Cerebellar cortex (tissue), 1 donor: ENCODE measurements at regions not wholly inside any gene's neighbourhood (a gene's known extent, or its start where the extent isn't known, plus 50 kb on each side); places are given as distances from the start of the nearest gene placed in this dataset.
"Not testable (repeated sequence)": the region's sequence is repeated elsewhere in the genome, so short reads cannot be mapped to it uniquely, and the experiment has no call there.

Experiments used
- DNase-seq: peaks from one replicate; pipeline ENCODE4 v3.0.0-alpha.2; 2015; ENCODE audit warnings: low spot score

DNA sequence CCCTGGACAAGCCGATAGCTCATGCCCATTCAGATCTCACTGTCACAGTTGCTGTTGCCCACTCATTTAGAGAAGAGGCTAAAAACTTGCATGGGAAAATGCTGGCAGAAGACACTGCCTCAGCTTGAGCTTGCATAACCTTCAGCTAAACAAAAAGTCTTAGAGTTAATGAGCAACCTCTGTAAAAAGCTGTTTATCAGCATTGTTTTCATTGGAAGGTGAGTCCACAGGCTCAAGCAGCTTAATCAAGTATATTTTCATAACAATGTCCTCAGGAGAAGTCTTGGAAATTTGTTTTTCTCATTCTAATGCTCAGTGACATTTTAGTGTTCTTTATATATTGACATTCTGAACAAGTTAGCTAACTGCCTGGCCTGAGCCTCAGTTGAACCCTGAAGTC, 872.9 kb downstream of the TMTC2 start:
- no peak for DNase-seq

DNA sequence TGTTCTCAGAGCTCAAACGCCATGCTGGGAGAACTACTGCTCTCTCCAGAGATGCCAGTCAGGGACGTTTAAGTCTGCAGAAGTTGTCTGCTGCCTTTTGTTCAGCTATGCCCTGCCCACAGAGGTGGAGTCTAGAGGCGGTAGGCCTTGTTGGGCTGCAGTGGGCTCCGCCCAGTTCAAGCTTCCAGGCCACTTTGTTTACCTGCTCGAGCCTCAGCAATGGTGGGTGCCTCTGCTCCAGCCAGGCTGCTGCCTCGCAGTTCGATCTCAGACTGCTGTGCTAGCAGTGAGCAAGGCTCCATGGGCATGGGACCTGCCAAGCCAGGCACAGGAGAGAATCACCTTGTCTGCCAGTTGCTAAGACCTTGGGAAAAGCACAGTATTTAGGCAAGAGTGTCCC, 869.3 kb downstream of the TMTC2 start:
- DNase-seq = not testable (repeated sequence)

DNA sequence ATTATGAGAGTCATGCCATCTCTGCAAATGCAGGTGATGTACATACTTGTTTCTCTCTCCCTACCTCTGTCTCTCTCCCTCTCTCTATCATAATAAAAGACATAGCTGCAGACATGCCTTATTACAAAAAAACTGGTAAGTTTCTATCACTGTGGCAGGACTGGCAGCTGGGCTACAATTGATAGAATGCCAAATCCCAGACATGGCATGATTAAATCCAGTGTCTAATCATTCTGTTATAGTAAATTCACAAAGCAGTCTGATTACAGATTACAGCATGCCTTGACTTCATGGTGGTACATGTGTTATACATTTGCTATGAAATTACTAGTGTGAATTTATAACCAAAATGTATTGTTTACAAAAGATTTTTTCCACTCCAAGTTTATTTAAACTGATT, 854.7 kb downstream of the TMTC2 start:
- DNase-seq = no peak

DNA sequence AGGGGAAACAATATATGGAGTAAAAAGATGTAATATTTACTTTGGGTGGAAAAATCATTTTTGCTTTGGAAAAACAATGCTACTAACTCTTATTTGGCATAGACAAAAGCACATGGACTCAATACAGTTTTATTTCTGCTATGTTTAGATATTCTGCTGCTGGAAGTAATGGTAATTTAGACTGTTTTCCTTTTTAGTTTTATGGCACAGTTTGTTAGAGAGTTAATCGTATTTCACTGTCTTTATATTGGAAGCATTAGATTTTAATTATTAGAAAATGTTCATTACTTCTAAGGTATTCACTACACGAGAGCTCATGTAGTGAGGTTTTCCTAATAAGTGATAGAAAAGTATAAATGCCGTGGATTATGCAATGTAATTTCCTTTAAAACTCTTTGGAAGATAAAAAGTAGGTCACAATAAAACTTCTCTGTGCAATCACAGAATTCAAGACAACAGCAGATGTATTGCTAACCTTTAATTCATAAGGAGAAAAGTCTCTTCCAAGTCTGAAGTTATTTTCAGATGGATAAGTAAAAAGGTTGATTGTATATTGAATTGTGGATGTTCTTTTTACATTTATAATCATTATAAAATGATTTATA, 851.8 kb downstream of the TMTC2 start:
- DNase-seq = no peak

DNA sequence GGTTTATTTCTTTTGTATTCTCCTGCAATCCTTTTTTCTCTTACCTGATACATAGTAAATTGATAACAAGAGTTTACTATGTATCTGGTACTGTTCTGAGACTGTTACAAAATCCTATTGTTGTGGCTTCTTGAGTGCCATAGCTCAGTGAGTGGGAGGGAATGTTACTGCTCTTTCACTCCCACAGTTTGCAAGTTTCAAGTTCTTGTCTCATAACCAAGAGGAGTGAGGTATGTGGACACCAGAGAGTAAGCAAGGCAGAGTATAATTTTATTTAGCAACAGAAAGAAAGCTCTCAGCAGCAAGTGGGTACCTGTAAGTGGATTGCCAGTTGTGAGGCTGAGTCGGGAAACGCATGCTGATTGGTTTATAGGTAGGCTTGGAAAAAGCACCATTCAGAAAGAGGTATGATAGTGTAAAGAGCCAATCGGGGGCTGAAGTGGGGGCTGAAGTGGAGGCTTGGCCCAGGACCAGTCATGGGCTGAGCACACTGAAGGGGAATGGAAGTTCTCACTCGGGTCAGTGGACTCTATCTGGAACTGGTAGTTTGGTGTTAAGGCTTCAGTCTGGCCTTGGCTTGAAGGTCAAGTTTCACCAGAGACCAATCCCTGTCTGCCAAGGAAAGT, 850.8 kb downstream of the TMTC2 start:
- DNase-seq = no peak

DNA sequence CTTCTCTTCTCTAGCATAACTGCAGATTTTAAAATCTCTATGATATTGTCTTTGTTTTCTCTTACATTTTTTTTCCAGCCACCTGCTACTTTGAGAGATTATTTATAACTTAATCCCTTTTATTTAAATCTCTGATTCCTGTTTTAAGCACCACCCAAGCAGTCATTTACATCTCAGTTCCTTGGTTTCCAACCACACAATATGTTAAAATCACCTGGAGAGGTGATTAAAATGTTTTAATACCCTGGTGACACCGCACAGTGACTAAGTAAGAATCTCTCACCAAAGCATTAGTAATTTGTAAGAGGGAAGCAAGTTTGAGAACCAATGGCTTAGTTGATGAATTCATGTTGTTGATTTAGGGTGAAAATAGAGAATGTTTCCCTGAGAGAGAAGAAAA, 849.8 kb downstream of the TMTC2 start:
- no peak for DNase-seq

DNA sequence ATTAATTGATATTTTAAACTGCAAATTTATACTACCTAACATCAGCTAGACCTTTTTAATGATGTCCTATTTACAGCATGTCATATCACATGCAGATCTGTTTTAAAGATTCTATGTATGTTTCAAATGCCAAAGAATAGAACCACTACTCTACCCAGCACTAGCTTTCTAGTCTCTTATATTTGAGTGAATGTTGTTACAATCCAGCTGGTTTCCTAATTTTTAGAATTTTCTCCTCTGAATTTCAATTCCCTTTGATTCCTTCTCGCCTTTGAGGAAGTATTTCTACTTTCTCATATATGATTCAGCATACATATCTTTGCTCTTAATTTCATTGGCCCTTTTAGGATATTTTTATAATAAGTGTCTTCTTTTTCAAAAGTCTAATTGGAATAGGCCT, 841.9 kb downstream of the TMTC2 start:
- no peak for DNase-seq

DNA sequence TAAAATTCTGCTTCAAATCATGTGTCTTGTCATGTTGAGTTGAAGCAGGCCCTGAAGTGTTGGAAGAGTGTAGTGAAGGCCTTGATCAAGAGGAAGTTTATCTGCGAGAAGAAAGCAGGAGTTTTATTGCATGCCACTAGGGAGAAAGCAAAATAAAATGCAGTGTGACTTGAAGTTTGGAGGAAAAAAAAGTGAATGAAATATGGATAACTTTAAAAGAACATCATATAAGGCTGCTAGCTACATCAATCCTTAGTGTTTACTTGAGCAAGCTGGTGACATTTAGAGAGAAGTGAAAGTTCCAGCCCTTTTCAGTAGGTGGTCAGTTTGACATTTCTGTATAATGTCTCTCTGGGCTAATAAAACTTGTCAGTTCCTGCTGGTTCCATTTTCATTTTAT, 841.1 kb downstream of the TMTC2 start:
- no peak for DNase-seq

DNA sequence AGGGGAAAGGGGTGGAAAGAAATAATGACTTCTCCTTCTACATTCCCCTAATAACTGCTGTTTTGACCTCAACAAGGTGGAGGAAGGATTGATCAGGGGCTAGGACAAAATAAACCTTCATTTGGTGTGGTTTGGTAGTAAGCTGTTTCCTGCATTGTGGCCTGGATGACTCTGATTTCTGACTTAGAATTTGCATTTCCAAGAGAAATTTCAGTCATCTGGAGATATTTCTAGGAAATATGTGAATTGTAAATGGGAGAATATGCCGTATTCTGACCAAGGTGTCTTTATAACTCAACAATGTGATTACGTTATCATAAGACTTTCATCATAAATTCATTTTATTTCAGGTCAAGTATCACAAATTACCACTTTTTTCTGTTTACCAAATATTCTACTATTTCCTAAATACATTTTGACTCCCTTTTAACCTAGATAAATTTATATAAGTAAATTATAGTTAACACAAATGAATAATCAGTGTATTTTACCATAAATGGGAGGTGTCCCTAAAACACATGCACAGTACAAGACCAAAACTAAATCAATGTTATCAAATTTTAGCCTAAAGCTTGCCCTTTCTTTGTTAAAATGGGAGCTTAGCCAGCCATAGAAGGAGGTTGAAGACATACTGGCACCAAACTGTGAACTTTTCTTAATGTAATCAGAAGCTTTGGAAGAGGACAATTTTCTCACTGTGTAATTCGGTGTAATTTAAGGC, 828.8 kb downstream of the TMTC2 start:
- DNase-seq = no peak

DNA sequence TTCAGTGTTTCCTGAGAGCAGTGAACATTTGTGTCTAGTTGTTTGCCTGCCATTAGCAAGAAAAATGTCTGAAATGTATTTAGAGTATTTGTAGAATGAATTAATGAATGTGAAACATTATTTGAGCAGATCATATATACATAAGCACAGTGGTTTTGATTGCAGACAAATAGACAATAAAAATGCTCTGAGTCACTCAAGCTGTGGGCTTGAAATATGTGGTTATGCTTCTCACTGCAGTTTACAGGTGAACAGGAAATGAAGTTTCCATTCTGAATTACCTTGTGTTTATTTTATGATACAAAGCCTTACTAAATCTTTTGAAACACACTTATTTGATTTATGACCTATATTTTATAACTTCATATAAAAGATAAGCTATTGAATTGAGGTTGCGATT, 827.7 kb downstream of the TMTC2 start:
- no peak for DNase-seq

DNA sequence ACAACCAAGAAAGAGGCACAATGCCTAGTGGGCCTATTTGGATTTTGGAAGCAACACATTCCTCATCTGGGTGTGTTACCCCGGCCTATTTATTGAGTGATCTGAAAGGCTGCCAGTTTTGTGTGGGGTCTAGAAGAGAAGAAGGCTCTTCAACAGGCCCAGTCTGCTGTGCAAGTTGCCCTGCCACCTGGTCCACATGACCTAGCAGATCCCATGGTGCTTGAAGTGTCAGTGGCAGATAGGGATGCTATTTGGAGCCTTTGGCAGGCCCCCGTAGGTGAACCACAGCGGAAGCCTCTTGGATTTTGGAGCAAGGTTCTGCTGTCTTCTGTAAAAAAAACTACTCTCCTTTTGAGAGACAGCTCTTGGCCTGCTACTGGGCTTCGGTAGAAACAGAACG, 820.1 kb downstream of the TMTC2 start:
- no peak for DNase-seq

DNA sequence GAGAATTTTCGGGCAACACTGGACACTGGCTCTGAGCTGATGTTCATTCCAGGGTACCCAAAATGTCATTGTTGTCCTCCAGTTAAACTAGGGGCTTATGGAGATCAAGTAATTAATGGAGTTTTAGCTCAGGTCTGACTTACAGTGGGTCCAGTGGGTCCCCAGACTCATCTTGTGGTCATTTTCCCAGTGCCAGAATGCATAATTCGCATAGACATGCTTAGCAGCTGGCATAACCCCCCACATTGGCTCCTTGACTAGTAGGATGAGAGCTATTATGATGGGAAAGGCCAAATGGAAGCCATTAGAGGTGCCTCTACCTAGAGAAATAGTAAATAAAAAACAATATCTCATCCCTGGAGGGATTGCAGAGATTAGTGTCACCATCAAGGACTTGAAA, 818.9 kb downstream of the TMTC2 start:
- DNase-seq = no peak

DNA sequence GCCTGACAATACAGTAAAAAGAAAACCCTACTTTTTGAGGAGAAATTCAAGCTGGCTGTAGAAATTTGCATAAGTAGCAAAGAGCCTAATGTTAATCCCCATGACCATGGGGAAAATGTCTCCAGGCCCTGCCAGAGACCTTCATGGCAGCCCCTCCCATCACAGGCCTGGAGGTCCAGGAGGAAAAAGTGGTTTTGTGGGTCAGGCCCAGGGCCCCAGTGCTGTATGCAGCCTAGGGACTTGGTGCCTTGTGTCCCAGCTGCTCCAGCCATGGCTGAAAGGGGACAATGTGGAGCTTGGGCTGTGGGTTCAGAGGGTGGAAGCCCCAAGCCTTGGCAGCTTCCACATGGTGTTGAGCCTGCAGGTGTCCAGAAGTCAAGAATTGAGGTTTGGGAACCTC, 813.2 kb downstream of the TMTC2 start:
- not testable (repeated sequence) for DNase-seq

DNA sequence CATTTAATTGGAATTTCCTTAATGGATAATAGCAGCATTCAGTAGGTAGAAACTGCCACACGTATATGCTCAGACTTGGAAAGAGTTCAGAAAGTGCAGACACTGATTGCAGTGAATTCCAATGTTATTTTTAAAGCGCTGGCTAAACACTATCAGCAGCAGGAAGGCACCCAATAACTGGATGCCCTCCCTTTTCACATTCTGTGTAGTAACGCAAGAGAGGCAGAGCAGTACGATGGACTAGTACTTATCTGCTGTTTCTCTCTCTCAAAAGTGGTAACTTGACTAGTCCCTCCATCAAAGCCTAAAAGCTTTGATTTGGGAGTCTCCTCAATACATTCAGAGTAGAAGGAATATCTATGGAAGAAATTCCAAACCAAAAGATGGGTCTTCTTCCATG, 791.0 kb downstream of the TMTC2 start:
- no peak for DNase-seq

DNA sequence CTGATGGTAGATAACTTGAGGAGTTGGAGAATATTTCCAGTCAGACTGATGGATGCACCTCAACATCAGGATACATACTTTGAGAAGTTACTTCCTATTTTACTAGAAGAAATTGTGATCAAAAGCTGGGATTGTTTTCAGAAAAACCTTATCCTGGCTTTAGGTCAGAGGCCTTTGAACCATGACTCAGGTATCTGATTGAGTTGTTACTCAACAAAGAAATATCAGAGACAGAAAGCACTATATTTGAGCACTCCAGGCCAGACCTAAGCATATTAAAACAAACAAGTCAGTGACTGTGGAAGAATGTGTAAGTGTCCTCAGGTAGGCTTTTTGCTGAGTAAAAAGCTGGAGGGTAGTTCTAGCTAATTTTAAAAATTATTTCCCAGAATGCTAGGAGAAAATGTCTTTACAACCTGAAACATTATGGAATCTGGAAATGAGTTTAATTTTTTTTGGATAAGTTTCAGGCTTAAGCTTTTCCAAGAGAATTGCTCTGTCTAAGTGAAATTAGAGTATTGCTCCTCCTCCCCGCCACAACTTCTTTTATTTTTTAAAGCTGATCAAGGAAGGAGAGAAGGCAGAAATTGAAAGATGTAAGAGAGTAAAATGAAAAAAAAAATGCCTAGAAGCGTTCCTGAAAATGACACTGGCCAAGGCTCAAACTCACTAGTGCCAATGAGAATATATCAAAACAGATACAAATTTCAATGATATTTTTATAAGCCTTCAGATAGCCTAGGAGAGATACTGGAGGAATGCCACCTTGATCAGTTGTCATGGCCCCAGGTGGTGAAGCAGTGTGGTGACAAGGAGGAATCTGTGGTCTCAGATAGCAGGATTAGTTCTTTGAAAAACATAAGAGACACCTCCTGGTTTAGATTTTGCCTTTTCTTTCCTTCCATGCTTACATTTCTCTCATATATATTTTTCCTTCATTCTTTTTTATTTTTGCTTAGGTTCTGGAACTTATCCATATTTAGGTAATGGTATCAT, 790.3 kb downstream of the TMTC2 start:
- DNase-seq = no peak

DNA sequence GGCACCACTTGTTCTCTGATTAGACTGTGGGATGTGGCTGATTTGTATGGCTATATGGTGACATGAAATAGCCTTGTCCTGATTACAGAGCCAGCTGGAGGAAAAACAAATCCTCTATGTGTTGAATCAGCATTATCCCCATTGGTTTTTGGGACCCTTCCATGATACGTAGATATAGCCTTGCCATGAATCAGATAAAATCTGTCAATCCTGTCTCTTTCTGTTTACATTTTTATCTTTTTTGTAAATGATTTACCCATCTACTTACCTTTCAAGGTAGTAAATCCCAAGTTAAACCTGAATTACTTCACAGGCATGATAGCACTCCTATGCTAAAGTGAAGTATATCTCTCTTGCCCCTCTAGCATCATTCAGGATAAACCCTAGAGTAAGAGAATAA, 789.3 kb downstream of the TMTC2 start:
- DNase-seq = no peak

DNA sequence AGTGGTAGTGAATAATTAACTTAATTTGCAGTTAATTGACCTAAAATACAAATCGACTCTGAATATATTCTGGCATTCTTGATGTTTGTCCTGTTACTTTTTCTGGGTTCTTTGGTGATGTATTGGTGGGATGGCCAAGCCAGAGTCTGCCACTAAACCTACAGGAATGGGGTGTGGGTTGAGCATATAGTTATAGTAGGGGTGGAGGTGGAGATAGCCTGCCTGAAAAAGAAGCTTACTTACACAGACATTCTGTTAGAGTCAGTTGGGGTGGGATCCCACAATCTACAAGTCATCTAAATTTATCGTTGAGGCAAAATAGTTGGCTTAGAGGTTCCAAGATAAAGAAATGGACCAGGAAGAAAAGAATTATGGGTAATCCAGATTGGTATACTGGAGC, 787.7 kb downstream of the TMTC2 start:
- no peak for DNase-seq

DNA sequence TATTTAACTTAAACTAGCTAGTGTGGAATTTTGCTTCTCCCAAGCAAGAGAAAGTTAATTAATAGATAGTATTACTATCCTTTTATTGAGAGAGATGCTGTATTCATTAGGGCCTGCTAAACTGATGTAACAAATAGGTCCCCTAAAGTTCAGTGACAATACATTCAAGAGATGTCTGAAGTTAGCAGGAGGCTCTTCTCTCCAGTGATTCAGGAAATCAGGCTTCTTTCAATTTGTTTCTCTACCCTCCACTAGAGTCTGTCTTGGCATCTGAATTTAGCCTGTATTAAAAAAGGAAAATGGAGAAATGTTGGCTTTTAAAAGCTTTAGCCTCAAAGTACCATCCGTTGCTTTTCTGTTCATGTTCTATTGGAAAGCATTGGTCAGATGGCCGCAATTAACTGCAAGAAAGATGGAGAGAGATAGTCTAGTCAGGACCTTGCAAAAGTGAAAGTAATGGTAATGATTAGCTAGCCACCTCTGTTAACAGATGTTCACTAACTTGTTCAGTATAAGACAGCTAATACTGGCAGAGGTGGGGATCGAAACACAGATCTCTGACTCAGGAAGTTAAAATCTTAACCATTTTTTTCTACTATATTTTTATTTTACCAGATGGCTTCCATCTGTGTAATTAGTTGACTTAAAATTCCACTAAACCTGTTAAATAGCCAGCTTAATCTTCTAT, 786.8 kb downstream of the TMTC2 start:
- DNase-seq = no peak

DNA sequence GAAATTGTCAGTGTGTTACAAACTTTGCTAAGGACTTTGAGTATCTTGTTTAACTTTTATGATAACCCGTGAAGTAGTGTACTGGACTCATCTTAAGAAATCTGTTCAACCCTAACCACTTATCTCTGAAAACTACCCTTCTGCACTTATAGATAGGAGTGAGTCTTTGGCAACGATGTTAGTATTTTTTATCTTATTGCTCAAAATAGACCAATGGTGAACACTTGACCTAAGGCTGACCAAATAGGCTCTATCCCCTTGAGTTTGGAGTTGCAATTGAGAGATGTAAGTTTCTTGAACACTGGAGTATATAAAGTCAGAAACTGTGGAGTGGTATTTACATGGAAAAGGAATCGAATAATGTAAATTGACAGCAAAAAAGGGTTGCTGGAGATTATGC, 786.1 kb downstream of the TMTC2 start:
- DNase-seq = no peak

DNA sequence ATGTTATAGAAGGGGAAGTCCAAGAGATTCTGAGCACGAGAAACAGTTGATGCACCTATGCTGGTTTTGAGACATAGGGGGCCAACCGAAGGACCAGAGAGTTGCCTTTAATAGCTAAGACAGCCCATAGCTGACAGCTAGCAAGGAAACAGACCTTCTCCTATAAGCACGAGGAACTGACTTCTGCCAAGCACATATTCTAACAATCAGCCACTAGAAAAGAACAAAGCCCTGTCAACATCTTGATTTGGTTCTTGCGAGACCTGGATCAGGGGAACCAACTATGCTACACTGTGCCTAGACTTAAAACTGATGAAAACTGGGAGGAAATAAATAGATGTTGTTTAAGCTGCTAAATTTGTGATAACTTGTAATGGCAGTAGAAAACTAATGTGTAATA, 785.6 kb downstream of the TMTC2 start:
- no peak for DNase-seq

DNA sequence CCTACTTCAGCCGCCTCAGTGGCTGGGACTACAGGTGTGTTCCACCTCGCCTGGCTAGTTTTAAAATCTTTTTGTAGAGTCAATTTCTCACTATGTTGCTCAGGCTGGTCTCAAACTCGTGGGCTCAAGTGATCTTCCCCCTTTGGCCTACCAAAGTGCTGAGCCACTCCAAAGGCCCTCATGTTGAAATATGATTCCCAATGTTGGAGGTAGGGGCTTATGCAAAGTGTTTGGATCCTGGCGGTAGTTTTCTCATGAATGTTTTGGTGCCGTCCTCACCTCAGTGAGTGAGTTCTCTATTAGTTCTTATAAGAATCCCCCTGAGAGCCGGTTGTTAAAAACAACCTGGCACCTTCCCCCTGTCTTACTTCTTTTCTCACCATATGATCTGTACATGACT, 784.6 kb downstream of the TMTC2 start:
- no peak for DNase-seq

DNA sequence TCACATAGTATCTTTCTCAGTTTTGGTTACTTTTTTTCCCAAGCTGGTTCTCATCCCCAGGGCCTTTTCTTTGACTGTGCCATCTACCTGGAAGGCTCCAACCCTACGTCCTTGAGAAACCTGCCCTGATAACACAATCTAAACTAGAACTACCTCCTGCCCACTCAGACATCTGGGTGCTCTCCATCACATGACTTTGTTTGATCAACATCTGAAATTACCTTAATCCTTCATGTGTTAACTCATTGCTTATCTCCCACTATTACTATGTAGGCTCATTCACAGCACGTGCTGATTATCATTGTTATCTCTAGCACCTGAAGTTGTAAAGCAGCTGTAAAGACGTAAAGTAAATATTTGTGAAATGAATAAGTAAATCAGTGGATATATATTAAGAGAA, 784.0 kb downstream of the TMTC2 start:
- DNase-seq = no peak
